WTC11 (cell line): ENCODE measurements at regions not wholly inside any gene's neighbourhood (a gene's known extent, or its start where the extent isn't known, plus 50 kb on each side); places are given as distances from the start of the nearest gene placed in this dataset.

Experiments used
- AFF4 ChIP-seq: sonication (generic); formaldehyde crosslinking; IDR thresholded peaks from 2 replicates; pipeline ENCODE4 v1.8.1; 2023; ENCODE audit warnings: mild to moderate bottlenecking, missing genetic modification reagents, borderline replicate concordance
- CTCF ChIP-seq: fragments of 200-600 bp; IDR thresholded peaks from 2 replicates; pipeline ENCODE4 v1.8.0; 2022; ENCODE audit warnings: antibody characterized with exemption
- SMAD4 ChIP-seq: sonication (generic); formaldehyde crosslinking; IDR thresholded peaks from 2 replicates; pipeline ENCODE4 v1.8.0; 2022; ENCODE audit warnings: mild to moderate bottlenecking, missing genetic modification reagents
- SP1 ChIP-seq: sonication (generic); formaldehyde crosslinking; conservative IDR thresholded peaks from 2 replicates; pipeline ENCODE4 v1.8.1; 2022; ENCODE audit warnings: missing genetic modification reagents
- ZNF232 ChIP-seq: sonication (generic); formaldehyde crosslinking; IDR thresholded peaks from 2 replicates; pipeline ENCODE4 v1.8.0; 2022; ENCODE audit warnings: mild to moderate bottlenecking, missing genetic modification reagents

- TF ChIP-seq SP1 (CRISPR knock-in tag) (no peak), ZNF232 (CRISPR knock-in tag) (no peak), CTCF (no peak), SMAD4 (CRISPR knock-in tag) (no peak), AFF4 (no peak)
Measured at GRCh38 chr1:10943041-10943440, 69.4 kb upstream of the TARDBP start.
